ENCODE measurements at regions not wholly inside any gene's neighbourhood (a gene's known extent, or its start where the extent isn't known, plus 50 kb on each side); places are given as distances from the start of the nearest gene placed in this dataset.

DNA sequence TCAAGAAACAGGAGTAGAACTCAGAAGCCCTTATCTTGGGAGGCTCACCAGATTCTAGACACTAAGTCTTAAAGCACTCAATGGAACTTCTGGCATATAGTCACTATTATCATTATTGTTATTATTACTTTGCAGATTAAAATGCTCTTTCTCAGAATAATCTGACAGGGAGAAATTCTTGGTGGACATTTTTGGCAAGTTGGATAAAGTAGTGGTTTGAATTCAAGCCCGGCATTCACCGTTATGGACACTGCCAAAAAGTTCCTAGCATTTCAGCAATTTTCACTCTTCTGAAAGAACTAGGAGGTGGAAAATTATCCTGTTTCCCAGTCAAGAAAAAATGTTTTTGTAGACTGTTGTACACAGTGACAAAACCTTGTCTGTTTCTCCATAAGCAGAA is 179.6 kb upstream of the ISX start:
- H3K27me3 ChIP-seq (ENCODE audit: control insufficient read depth in 4 of 4, insufficient read depth in 4 of 4, low read length in 3 of 4), result no peaks in the 10 kb centered on the region
- H3K4me1 ChIP-seq (ENCODE audit: control insufficient read depth in 4 of 4, insufficient read depth in 4 of 4, low read length in 3 of 4), result no peaks in the 10 kb centered on the region
- H3K9ac ChIP-seq (ENCODE audit: low read depth in 1 of 2, low read length in 2 of 2), result no peak overlapping the region
- TF ChIP-seq HNF4A (conservative IDR thresholded peaks at IDR 0.05) (no peak), TAF1 (conservative IDR thresholded peaks at IDR 0.05) (no peak), SP1 (IDR thresholded peaks at IDR 0.05) (no peak), GABPA (IDR thresholded peaks at IDR 0.05 in 1 of 2, conservative IDR thresholded peaks at IDR 0.05 in 1 of 2) (no peak), NR2F2 (IDR thresholded peaks at IDR 0.05) (no peak), HNF4G (IDR thresholded peaks at IDR 0.05) (no peak), JUND (IDR thresholded peaks at IDR 0.05) (no peak), YY1 (IDR thresholded peaks at IDR 0.05) (no peak), FOXA1 (IDR thresholded peaks at IDR 0.05) (no peak), EGR1 (IDR thresholded peaks at IDR 0.05; ENCODE audit: low read depth in 2 of 2) (no peak), REST (IDR thresholded peaks at IDR 0.05) (no peak), FOXA2 (IDR thresholded peaks at IDR 0.05) (no peak), RXRA (IDR thresholded peaks at IDR 0.05) (no peak), RAD21 (IDR thresholded peaks at IDR 0.05) (no peak)
- TF ChIP-seq, protein P1, sequence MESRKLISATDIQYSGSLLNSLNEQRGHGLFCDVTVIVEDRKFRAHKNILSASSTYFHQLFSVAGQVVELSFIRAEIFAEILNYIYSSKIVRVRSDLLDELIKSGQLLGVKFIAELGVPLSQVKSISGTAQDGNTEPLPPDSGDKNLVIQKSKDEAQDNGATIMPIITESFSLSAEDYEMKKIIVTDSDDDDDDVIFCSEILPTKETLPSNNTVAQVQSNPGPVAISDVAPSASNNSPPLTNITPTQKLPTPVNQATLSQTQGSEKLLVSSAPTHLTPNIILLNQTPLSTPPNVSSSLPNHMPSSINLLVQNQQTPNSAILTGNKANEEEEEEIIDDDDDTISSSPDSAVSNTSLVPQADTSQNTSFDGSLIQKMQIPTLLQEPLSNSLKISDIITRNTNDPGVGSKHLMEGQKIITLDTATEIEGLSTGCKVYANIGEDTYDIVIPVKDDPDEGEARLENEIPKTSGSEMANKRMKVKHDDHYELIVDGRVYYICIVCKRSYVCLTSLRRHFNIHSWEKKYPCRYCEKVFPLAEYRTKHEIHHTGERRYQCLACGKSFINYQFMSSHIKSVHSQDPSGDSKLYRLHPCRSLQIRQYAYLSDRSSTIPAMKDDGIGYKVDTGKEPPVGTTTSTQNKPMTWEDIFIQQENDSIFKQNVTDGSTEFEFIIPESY (IDR thresholded peaks at IDR 0.05), result no peak
- TF ChIP-seq, protein P2, sequence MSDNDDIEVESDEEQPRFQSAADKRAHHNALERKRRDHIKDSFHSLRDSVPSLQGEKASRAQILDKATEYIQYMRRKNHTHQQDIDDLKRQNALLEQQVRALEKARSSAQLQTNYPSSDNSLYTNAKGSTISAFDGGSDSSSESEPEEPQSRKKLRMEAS (IDR thresholded peaks at IDR 0.05), result no peak
- TF ChIP-seq, protein P3, sequence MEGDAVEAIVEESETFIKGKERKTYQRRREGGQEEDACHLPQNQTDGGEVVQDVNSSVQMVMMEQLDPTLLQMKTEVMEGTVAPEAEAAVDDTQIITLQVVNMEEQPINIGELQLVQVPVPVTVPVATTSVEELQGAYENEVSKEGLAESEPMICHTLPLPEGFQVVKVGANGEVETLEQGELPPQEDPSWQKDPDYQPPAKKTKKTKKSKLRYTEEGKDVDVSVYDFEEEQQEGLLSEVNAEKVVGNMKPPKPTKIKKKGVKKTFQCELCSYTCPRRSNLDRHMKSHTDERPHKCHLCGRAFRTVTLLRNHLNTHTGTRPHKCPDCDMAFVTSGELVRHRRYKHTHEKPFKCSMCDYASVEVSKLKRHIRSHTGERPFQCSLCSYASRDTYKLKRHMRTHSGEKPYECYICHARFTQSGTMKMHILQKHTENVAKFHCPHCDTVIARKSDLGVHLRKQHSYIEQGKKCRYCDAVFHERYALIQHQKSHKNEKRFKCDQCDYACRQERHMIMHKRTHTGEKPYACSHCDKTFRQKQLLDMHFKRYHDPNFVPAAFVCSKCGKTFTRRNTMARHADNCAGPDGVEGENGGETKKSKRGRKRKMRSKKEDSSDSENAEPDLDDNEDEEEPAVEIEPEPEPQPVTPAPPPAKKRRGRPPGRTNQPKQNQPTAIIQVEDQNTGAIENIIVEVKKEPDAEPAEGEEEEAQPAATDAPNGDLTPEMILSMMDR (IDR thresholded peaks at IDR 0.05; ENCODE audit: low read depth, low read length, missing input control), result no peak
- TF ChIP-seq, protein P4, sequence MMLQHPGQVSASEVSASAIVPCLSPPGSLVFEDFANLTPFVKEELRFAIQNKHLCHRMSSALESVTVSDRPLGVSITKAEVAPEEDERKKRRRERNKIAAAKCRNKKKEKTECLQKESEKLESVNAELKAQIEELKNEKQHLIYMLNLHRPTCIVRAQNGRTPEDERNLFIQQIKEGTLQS (IDR thresholded peaks at IDR 0.05), result no peak
- H3K9me3 ChIP-seq (ENCODE audit: control insufficient read depth in 4 of 4, low read length in 3 of 4), result peaks cover 2 to 9% (median 5%) of the 10 kb centered on the region in 4 donors
- 87% methylated on average over 2 of the region's 2 CpGs for WGBS
- no peak overlapping the region for H3K4me3 ChIP-seq (ENCODE audit: low read depth in 1 of 3, low read length in 3 of 3)
- DNase-seq (ENCODE audit: low spot score), result no peak
- no peaks in the 10 kb centered on the region for H3K36me3 ChIP-seq (ENCODE audit: control insufficient read depth in 4 of 4, insufficient read depth in 3 of 4, low read depth in 1 of 4, low read length in 3 of 4)
- H3K27ac ChIP-seq (ENCODE audit: low read depth in 1 of 2, low read length in 2 of 2), result no peak overlapping the region
